ENCODE measurements at regions not wholly inside any gene's neighbourhood (a gene's known extent, or its start where the extent isn't known, plus 50 kb on each side); places are given as distances from the start of the nearest gene placed in this dataset.

- Histone ChIP-seq H4K20me1 (ENCODE audit: low read depth) (no peaks in the 10 kb centered on the region), H3K4me2 (no peak overlapping the region), H3F3A (ENCODE audit: low read depth) (no peaks in the 10 kb centered on the region), H2AFZ (replicated peaks) (no peak overlapping the region), H3K9ac (no peak overlapping the region), H3K27me3 (no peaks in the 10 kb centered on the region), H3K27ac (no peak overlapping the region), H3K4me3 (no peak overlapping the region), H3K9me3 (ENCODE audit: low read depth) (no peaks in the 10 kb centered on the region), H3K4me1 (peaks cover 27% of the 10 kb centered on the region), H3K36me3 (no peaks in the 10 kb centered on the region), H3K79me2 (ENCODE audit: low read depth) (no peaks in the 10 kb centered on the region)
- H3K9me3 Mint-ChIP-seq = no peaks in the 10 kb centered on the region
- peaks cover 6% of the 10 kb centered on the region for H3K4me1 Mint-ChIP-seq
- DNase-seq (ENCODE audit: low spot score) = no peak
- no peaks in the 10 kb centered on the region for H3K36me3 Mint-ChIP-seq
- TF ChIP-seq EZH2phosphoT487 (IDR thresholded peaks at IDR 0.05) (no peak), EZH2 (IDR thresholded peaks at IDR 0.05) (no peak)
- TF ChIP-seq, protein P1, sequence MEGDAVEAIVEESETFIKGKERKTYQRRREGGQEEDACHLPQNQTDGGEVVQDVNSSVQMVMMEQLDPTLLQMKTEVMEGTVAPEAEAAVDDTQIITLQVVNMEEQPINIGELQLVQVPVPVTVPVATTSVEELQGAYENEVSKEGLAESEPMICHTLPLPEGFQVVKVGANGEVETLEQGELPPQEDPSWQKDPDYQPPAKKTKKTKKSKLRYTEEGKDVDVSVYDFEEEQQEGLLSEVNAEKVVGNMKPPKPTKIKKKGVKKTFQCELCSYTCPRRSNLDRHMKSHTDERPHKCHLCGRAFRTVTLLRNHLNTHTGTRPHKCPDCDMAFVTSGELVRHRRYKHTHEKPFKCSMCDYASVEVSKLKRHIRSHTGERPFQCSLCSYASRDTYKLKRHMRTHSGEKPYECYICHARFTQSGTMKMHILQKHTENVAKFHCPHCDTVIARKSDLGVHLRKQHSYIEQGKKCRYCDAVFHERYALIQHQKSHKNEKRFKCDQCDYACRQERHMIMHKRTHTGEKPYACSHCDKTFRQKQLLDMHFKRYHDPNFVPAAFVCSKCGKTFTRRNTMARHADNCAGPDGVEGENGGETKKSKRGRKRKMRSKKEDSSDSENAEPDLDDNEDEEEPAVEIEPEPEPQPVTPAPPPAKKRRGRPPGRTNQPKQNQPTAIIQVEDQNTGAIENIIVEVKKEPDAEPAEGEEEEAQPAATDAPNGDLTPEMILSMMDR (IDR thresholded peaks at IDR 0.05) = no peak
- no peak overlapping the region for H3K4me3 Mint-ChIP-seq
- H3K27ac Mint-ChIP-seq = no peak overlapping the region
- no peaks in the 10 kb centered on the region for H3K27me3 Mint-ChIP-seq (ENCODE audit: insufficient read depth, low read depth)
Observed at GRCh38 chr18:42583283-42583731, 532.2 kb downstream of the RIT2 start.

- no peaks in the 10 kb centered on the region for H4K20me1 ChIP-seq (ENCODE audit: low read depth)
- Mint-ChIP-seq H3K4me1 (peaks cover 6% of the 10 kb centered on the region), H3K36me3 (no peaks in the 10 kb centered on the region), H3K4me3 (no peak overlapping the region), H3K27me3 (ENCODE audit: insufficient read depth, low read depth) (no peaks in the 10 kb centered on the region), H3K27ac (no peak overlapping the region), H3K9me3 (no peaks in the 10 kb centered on the region)
- no peaks in the 10 kb centered on the region for H3K27me3 ChIP-seq
- H3K9ac ChIP-seq = no peak overlapping the region
- H3K27ac ChIP-seq = no peak overlapping the region
- H3F3A ChIP-seq (ENCODE audit: low read depth) = no peaks in the 10 kb centered on the region
- H3K79me2 ChIP-seq (ENCODE audit: low read depth) = no peaks in the 10 kb centered on the region
- H2AFZ ChIP-seq (replicated peaks) = no peak overlapping the region
- no peaks in the 10 kb centered on the region for H3K9me3 ChIP-seq (ENCODE audit: low read depth)
- no peak overlapping the region for H3K4me2 ChIP-seq
- no peak overlapping the region for H3K4me3 ChIP-seq
- no peak for DNase-seq (ENCODE audit: low spot score)
- H3K36me3 ChIP-seq = no peaks in the 10 kb centered on the region
- TF ChIP-seq EZH2phosphoT487 (IDR thresholded peaks at IDR 0.05) = no peak
- TF ChIP-seq, protein P1 (IDR thresholded peaks at IDR 0.05) = no peak
- TF ChIP-seq EZH2 (IDR thresholded peaks at IDR 0.05) = no peak
- H3K4me1 ChIP-seq = peaks cover 27% of the 10 kb centered on the region
Observed at GRCh38 chr18:42586601-42587000, 528.9 kb downstream of the RIT2 start.

DNA sequence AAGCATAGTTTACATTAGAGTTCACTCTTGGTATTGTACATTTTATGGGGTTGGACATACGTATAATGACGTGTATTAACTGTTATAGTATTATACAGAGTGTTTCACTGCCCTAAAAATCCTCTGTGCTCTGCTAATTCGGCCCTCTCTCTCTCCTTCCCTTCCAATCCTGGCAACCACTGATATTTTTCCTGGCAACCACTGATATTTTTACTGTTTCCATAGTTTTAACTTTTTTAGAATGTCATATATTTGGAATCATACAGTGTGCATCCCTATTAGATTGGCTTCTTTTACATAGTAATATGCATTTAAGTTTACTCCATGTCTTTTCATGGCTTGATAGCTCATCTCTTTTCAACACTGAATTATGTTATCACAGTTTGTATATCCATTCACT, 526.7 kb downstream of the RIT2 start:
- H3K27ac Mint-ChIP-seq = no peak overlapping the region
- Histone ChIP-seq H3F3A (ENCODE audit: low read depth) (no peaks in the 10 kb centered on the region), H3K4me3 (no peak overlapping the region), H2AFZ (replicated peaks) (no peak overlapping the region), H3K36me3 (no peaks in the 10 kb centered on the region), H3K9ac (no peak overlapping the region), H3K9me3 (ENCODE audit: low read depth) (no peaks in the 10 kb centered on the region), H4K20me1 (ENCODE audit: low read depth) (no peaks in the 10 kb centered on the region), H3K4me1 (peaks cover 20% of the 10 kb centered on the region), H3K27me3 (no peaks in the 10 kb centered on the region), H3K4me2 (no peak overlapping the region), H3K79me2 (ENCODE audit: low read depth) (no peaks in the 10 kb centered on the region), H3K27ac (no peak overlapping the region)
- no peak for DNase-seq (ENCODE audit: low spot score)
- H3K36me3 Mint-ChIP-seq = no peaks in the 10 kb centered on the region
- TF ChIP-seq EZH2phosphoT487 (IDR thresholded peaks at IDR 0.05) (no peak), EZH2 (IDR thresholded peaks at IDR 0.05) (no peak)
- TF ChIP-seq, protein P1 (IDR thresholded peaks at IDR 0.05) = no peak
- H3K27me3 Mint-ChIP-seq (ENCODE audit: insufficient read depth, low read depth) = no peaks in the 10 kb centered on the region
- H3K4me1 Mint-ChIP-seq = peaks cover 6% of the 10 kb centered on the region
- H3K4me3 Mint-ChIP-seq = no peak overlapping the region
- H3K9me3 Mint-ChIP-seq = peaks cover 2% of the 10 kb centered on the region

Data from neural progenitor cell (in vitro differentiated cells).